GM19455 (cell line): ENCODE measurements at regions not wholly inside any gene's neighbourhood (a gene's known extent, or its start where the extent isn't known, plus 50 kb on each side); places are given as distances from the start of the nearest gene placed in this dataset.
"Not testable (repeated sequence)": the region's sequence is repeated elsewhere in the genome, so short reads cannot be mapped to it uniquely, and the experiment has no call there.

Experiments
- ATAC-seq: cut with Tn5 transposase; IDR thresholded peaks from one replicate; pipeline ENCODE4 v1.9.1; 2021; ENCODE audit not compliant: unreplicated experiment

- ATAC-seq: no peak
These were observed 232.9 kb upstream of the NPY start for GRCh38 chr7:24050991-24051560.

DNA sequence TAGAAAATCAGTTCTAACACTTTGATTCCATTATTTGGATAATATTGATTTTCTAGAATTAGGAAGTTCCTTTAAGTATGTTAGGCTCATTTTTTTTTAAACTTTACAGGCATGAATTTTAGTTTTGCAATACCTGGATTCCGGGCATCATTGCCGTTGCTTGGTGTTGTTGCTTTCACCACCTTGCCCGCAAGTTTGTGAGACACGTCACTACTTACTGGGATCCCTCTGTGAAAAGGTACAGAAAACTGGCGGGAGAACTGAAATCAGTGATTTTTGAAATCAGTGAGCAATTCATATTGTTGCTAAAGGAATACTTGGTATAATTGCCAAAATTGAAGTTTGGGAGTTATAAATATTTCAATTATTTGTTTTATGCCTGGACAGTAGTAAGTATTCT, 232.3 kb upstream of the NPY start:
- no peak for ATAC-seq

DNA sequence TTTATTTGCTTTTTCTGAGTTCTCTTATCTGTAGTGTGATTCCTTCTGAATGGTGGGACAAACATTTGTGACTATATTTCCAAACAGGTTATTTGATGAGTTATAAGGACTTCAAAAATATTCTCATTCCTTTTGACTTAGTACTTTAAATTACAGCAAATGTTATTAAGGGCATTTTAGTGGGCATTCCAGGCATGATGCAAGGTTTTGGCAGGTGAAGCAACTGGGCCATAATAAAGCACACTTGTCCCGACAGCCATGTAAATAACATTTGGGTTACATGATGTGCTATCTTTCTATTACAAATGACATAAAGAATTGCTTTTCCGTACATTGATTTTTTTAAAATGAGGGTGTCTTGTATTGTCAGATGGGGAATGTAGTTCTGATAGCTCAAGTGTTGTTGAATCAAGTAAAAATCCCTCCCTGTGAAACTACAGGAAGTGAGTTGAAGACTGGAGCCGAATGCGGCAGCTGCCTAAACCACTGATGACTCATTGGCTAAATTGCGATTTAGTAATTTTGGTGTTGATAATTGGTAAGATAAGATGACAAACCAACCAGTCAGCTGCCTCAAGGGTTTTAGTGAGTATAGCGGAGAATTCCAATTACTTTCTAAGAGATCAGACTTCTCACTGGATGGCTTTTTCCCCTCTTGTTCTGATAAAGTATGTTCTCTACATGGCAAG, 231.3 kb upstream of the NPY start:
- ATAC-seq: no peak

- ATAC-seq: no peak
These were observed 229.8 kb upstream of the NPY start for GRCh38 chr7:24054236-24054635.

DNA sequence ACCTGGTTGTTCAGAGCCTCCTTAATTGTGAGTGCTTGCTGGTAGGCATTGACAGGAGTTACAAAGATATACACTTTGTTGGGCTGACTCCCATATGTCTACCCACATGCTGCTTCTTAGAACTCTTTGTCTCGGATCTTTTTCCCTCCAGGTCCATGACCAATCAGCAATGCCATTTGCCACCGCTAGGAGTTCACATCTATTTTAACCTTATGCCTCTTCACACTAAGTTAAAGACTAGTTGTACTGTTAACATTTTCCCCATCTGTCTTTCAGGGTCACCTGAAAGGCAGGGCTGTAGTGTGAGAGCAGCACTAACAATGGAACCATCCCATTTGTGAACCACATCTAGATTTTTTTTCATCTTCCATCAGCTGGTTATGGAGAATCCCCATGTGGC, 226.7 kb upstream of the NPY start:
- no peak for ATAC-seq

- no peak for ATAC-seq
These were observed 225.0 kb upstream of the NPY start for GRCh38 chr7:24058953-24059352.

- no peak for ATAC-seq
These were observed 224.2 kb upstream of the NPY start for GRCh38 chr7:24059775-24060174.

- no peak for ATAC-seq
These were observed 220.3 kb upstream of the NPY start for GRCh38 chr7:24063721-24064120.

DNA sequence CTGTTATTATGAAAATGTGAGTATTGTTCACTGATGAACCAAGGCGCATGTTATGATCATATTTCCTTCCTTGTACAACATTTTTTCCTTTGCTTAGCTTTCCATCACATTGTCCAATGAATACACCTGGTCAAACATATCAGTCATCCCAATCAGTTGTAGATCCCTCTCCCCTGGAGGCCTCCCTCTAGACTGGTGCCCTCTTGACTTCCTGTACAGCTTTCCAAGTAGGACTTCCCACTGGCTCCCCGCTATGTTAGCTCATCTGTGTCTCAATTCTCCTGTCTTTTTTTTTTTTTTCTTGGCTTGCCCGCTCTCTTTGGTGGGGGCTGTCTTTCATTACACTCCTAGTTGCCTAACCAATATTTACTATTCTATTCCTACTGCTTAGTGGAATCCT, 214.2 kb upstream of the NPY start:
- no peak for ATAC-seq

DNA sequence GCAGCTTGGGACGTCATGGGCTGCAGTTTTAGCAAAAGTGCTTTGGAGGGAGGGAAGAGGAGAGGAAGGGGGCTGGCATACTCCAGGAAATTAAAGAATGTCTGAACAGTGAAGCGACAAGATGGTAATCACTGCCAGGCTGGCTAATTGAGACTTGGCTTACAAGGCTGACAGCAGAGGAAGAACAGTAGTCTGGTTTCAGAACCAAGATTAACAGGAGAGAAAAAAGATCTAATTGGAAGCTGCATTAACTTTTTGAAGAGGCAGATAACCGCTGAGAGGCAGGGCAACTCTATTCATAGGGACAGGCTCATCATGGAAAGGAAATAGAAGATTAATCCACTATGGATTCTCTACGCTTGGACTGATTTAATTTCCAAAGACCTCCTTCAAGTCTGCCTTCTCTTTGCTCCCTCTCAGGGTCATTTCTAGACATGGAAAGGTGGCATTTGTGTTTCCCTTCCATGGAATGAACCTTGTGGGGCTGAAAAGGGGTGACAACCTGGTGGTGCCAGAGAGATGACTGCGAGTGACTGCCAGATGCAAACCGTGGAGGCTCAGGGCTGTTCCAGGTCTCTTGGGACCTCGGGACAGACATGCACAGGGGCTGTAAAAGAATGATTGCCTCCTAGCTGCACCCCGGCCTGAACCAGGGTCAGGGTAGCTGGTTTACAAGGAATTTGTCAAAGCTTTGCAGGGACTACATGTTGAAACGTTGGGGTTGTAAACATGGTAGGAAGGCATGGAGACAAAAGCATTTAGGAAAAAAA, 210.2 kb upstream of the NPY start:
- no peak for ATAC-seq

GRCh38 chr7:24075426-24075810, 208.6 kb upstream of the NPY start:
- no peak for ATAC-seq

DNA sequence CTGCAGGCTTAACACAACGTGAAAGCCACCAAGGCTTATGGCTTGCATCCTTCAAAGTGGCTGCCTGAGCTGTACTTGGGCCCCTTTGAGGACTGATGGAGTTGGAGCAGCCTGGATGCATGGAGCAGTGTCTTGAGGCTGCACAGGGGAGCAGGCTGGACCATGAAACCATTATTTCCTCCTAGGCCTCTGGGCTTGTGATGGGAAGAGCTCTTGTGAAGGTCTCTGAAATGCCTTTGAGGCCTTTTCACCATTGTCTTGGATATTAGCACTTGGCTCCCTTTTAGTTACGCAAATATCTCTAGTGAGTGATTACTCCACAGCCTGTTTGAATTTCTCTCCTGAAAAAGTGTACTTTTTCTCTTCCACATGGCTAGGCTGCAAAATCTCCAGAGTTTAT, 201.2 kb upstream of the NPY start:
- no peak for ATAC-seq

DNA sequence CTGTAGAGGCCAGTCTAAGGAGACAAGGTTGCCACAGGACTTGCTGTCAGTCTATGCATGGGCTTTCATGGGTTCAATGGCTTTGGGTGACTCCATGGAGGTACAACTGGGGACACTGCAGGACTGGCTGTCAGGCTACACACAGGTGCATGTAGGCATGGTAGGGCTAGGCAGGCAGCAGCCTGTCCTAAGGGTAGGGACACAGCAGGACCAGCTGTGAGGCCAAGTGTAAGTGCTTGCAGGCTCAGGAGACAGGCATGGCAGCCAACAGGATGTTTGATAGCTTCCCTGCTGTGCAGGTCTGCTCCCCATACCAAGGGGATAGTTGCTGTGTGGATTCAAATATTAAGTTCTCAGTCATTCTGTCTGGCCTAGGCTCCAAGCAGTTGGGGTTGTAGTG, 181.0 kb upstream of the NPY start:
- ATAC-seq: no peak

DNA sequence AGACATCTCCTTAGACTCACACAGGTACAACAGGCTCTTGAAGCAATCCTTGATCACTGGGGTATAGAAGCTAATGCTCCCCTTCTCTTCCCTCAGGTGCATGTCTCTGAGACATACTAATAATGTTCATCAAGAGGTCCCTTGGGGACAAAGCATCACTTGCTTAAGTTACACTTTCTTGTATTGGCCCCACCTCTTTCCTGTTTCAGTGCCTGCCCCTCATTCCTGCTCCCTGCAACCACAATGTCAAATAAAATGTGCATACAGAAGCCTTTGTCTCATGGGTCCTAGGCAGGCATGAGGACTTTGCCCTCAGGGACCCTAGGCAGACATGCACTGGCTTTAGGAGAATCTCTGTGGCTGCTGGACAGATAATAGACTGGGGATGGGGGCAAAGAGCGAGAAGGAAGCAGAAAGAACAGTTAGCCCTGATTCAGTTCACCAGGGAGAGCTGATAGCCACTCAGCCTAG, 175.0 kb upstream of the NPY start:
- ATAC-seq: no peak

- ATAC-seq: no peak
These were observed 173.9 kb upstream of the NPY start for GRCh38 chr7:24110056-24110455.

DNA sequence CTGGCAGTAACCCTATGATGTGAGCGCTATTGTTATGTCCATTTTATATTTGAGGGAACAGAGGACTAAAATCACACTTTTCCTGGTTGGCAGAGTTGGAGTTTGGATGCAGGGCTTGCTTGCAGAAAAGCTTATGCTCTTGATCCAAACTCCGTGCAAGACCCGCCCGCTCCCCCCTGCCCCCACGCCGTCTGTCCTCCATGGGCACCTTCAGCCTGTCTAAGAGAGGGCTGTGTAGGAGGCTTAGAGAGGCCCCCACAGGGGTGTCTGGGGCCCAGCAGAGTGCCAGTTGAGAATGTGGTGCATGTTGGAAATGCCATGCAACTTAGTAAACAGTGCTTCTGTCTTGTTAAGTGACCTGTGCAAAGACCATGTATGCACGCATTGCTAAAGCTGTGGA, 170.5 kb upstream of the NPY start:
- ATAC-seq: no peak

- ATAC-seq: no peak
These were observed 168.3 kb upstream of the NPY start for GRCh38 chr7:24115661-24116060.

DNA sequence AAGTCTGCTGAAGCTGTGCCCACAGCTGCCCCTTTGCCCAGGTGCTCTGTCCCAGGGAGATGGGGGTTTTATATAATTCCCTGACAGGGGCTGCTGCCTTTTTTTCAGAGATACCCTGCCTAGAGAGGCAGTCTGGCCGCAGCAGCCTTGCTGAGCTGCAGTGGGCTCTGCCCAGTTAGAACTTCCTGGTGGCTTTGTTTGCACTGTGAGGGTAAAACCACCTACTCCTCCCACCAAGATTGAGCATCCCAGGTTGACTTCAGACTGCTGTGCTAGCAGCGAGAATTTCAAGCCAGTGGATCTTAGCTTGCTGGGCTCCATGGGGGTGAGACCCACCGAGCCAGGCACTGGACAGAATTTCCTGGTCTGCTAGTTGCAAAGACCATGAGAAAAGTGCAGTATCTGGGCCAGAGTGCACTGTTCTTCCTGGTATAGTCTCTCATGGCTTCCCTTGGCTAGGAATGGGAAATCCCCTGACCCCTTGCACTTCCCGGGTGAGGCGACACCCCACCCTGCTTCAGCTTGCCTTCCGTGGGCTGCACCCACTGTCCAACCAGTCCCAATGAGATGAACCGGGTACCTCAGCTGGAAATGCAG, 166.0 kb upstream of the NPY start:
- ATAC-seq: not testable (repeated sequence)

DNA sequence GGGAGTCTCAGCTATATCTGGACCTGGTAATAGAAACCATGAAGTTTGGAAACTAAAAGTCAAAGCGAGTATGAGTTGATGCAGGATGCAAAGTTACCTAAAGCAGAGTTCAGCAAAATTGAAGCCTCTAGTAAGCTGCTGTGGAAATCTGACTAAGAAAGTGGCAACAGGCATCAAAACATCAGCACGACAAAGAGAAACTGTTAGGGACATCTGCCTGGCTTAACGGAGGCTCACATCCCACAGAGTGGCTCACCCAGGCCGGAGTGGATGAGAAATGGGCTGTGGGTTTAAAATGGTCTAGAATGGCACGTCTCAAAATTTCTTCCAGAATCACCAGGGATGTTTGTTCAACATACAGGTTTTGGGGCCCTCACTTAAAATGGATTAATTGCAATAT, 164.1 kb upstream of the NPY start:
- ATAC-seq: no peak

- ATAC-seq: no peak
These were observed 160.9 kb upstream of the NPY start for GRCh38 chr7:24123076-24123475.

- ATAC-seq: no peak
These were observed 158.2 kb upstream of the NPY start for GRCh38 chr7:24125765-24126164.

DNA sequence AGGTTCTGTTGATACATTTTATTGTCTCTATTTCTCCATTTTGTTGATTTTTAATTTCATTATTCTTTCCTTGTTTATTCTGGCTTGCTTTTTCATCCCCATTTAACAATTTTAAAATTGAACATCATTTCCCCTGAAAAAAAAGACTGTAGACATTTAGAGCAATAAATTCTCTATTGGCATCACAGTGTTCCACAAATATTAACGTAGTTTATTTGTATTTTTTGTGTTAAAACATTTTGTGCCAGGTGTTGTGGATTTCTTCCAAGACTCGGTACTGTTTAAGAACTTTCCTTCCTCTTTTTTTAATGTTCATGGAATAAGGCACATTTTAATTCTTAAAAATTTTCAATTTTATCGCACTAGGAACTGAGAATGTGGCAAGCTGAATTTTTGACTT, 156.1 kb upstream of the NPY start:
- no peak for ATAC-seq
